Neural cell (in vitro differentiated cells): ENCODE measurements at regions not wholly inside any gene's neighbourhood (a gene's known extent, or its start where the extent isn't known, plus 50 kb on each side); places are given as distances from the start of the nearest gene placed in this dataset.

Experiments
- H2AFZ ChIP-seq: fragments of 200-600, 300-800 bp; sonication (generic), shearing (Covaris generic); 2 replicates; pipeline ENCODE4 v1.6.0; 2014; ENCODE audit warnings: low read depth, mild to moderate bottlenecking, antibody characterized with exemption, low read length, moderate library complexity
- H3F3A ChIP-seq: fragments of 200-600 bp; shearing (Covaris generic); 2 replicates; pipeline ENCODE4 v1.6.1; 2016; ENCODE audit warnings: mild to moderate bottlenecking, moderate library complexity, mixed read lengths, antibody characterized with exemption, low read length; ENCODE audit not compliant: insufficient read depth, poor library complexity, severe bottlenecking
- H3K27ac ChIP-seq: fragments of 200-600, 300-800 bp; sonication (generic), shearing (Covaris generic); 2 replicates; pipeline ENCODE4 v1.5.1; 2014; ENCODE audit warnings: mild to moderate bottlenecking, low read length, moderate library complexity
- H3K27me3 ChIP-seq: fragments of 300-800, 200-600 bp; sonication (generic), shearing (Covaris generic); 2 replicates; pipeline ENCODE4 v1.6.0; 2014; ENCODE audit warnings: mild to moderate bottlenecking, low read depth, low read length, moderate library complexity; ENCODE audit not compliant: insufficient read depth
- H3K36me3 ChIP-seq: fragments of 300-800, 200-600 bp; sonication (generic), shearing (Covaris generic); 2 replicates; pipeline ENCODE4 v1.5.1; 2014; ENCODE audit warnings: mild to moderate bottlenecking, antibody characterized with exemption, low read length, moderate library complexity; ENCODE audit not compliant: insufficient read depth
- H3K4me2 ChIP-seq: fragments of 300-800, 200-600 bp; sonication (generic), shearing (Covaris generic); 2 replicates; pipeline ENCODE4 v1.6.0; 2014; ENCODE audit warnings: mild to moderate bottlenecking, low read length
- H3K4me3 ChIP-seq: fragments of 300-800, 200-600 bp; sonication (generic), shearing (Covaris generic); 2 replicates; pipeline ENCODE4 v1.5.1; 2014; ENCODE audit warnings: mild to moderate bottlenecking, low read length, moderate library complexity
- H3K79me2 ChIP-seq: fragments of 200-600 bp; shearing (Covaris generic); replicated peaks from 2 replicates; pipeline ENCODE4 v1.6.0; 2014; ENCODE audit warnings: mild to moderate bottlenecking, low read length, moderate library complexity; ENCODE audit not compliant: insufficient read depth
- H3K9ac ChIP-seq: fragments of 300-800, 200-600 bp; sonication (generic), shearing (Covaris generic); 2 replicates; pipeline ENCODE4 v1.6.1; 2016; ENCODE audit warnings: mild to moderate bottlenecking, low read length, mixed read lengths
- H3K9me2 ChIP-seq: fragments of 200-600 bp; shearing (Covaris generic); 2 replicates; pipeline ENCODE4 v1.6.1; 2016; ENCODE audit warnings: mild to moderate bottlenecking, low read length, mixed read lengths; ENCODE audit not compliant: insufficient read depth
- H3K9me3 ChIP-seq: fragments of 200-600, 300-800 bp; sonication (generic), shearing (Covaris generic); 2 replicates; pipeline ENCODE4 v1.6.1; 2016; ENCODE audit warnings: mild to moderate bottlenecking, mixed run types, low read length, moderate library complexity, mixed read lengths
- H4K20me1 ChIP-seq: fragments of 200-600 bp; shearing (Covaris generic); 2 replicates; pipeline ENCODE4 v1.6.1; 2016; ENCODE audit warnings: mild to moderate bottlenecking, mixed run types; ENCODE audit not compliant: insufficient read depth
- CTCF ChIP-seq: fragments of 450-650 bp; IDR thresholded peaks from 2 replicates; pipeline ENCODE4 v1.5.1; 2014; ENCODE audit warnings: antibody characterized with exemption, mild to moderate bottlenecking, moderate library complexity; ENCODE audit not compliant: poor library complexity, severe bottlenecking
- EP300 ChIP-seq: fragments of 450-650 bp; conservative IDR thresholded peaks from 2 replicates; pipeline ENCODE4 v1.6.1; 2014; ENCODE audit warnings: antibody characterized with exemption, mild to moderate bottlenecking, moderate library complexity; ENCODE audit not compliant: poor library complexity, severe bottlenecking
- EZH2 ChIP-seq: fragments of 200-600, 300-800 bp; shearing (Covaris generic), sonication (generic); IDR thresholded peaks from 2 replicates; pipeline ENCODE4 v1.6.1; 2014; ENCODE audit warnings: antibody characterized with exemption, low read length, borderline replicate concordance, mild to moderate bottlenecking; ENCODE audit not compliant: insufficient read depth, poor library complexity, severe bottlenecking
- MXI1 ChIP-seq: fragments of 450-650 bp; conservative IDR thresholded peaks from 2 replicates; pipeline ENCODE4 v1.6.1; 2014; ENCODE audit warnings: antibody characterized with exemption, mild to moderate bottlenecking; ENCODE audit not compliant: poor library complexity, severe bottlenecking
- POLR2AphosphoS5 ChIP-seq: IDR thresholded peaks from 2 replicates; pipeline ENCODE4 v1.6.1; 2012
- RAD21 ChIP-seq: fragments of 450-650 bp; conservative IDR thresholded peaks from 2 replicates; pipeline ENCODE4 v1.6.1; 2014; ENCODE audit warnings: antibody characterized with exemption, mild to moderate bottlenecking, moderate library complexity
- REST ChIP-seq: IDR thresholded peaks from 2 replicates; pipeline ENCODE4 v1.6.1; 2012; ENCODE audit warnings: borderline replicate concordance
- SMC3 ChIP-seq: fragments of 450-650 bp; conservative IDR thresholded peaks from 2 replicates; pipeline ENCODE4 v1.6.1; 2014; ENCODE audit warnings: antibody characterized with exemption, mild to moderate bottlenecking, moderate library complexity; ENCODE audit not compliant: poor library complexity
- TAF1 ChIP-seq: IDR thresholded peaks from 2 replicates; pipeline ENCODE4 v1.6.1; 2012; ENCODE audit warnings: low read depth

DNA sequence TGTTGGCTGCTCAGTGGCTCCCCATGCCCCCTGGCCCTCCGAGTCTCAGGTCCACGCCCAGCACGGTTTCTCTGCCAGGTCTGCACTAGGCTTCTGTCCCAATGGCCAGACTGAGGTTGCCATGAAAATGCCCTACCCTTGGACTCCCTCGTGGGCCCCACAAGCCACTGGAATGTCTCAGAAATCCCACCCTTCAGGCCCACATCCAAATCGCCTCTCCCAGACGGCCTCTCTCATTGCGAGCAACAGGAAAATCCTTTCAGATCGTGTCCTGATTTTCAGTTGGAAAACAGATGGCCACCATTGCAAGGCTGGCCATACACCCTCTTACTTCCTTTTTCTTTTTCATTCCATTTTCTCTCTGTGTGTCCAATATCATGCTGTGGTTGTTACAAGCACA, 77.3 kb downstream of the IRF2BPL start:
- Histone ChIP-seq H3K36me3 (no peaks in the 10 kb centered on the region), H3K9ac (no peak overlapping the region), H3K9me2 (no peaks in the 10 kb centered on the region), H3K4me2 (no peak overlapping the region), H3K27me3 (no peaks in the 10 kb centered on the region), H3K4me3 (no peak overlapping the region), H3K27ac (no peak overlapping the region), H3K9me3 (no peaks in the 10 kb centered on the region), H4K20me1 (no peaks in the 10 kb centered on the region), H3K79me2 (no peaks in the 10 kb centered on the region), H3F3A (peaks cover 8% of the 10 kb centered on the region), H2AFZ (no peak overlapping the region)
- TF ChIP-seq TAF1 = no peak
- no peak for TF ChIP-seq EZH2
- TF ChIP-seq RAD21 = no peak

GRCh38 chr14:76950055-76951020, 78.2 kb downstream of the IRF2BPL start:
- Histone ChIP-seq H4K20me1 (no peaks in the 10 kb centered on the region), H3K36me3 (no peaks in the 10 kb centered on the region), H3K9ac (no peak overlapping the region), H3K27ac (no peak overlapping the region), H3K9me2 (no peaks in the 10 kb centered on the region), H3K79me2 (no peaks in the 10 kb centered on the region), H2AFZ (no peak overlapping the region), H3K4me2 (no peak overlapping the region), H3K4me3 (no peak overlapping the region), H3K9me3 (no peaks in the 10 kb centered on the region), H3F3A (peaks cover 8% of the 10 kb centered on the region), H3K27me3 (no peaks in the 10 kb centered on the region)
- TF ChIP-seq RAD21 (no peak), TAF1 (no peak), EZH2 (no peak), SMC3 (no peak), MXI1 (no peak), CTCF (no peak), EP300 (no peak), POLR2AphosphoS5 (no peak), REST (no peak)
